ENCODE measurements at regions not wholly inside any gene's neighbourhood (a gene's known extent, or its start where the extent isn't known, plus 50 kb on each side); places are given as distances from the start of the nearest gene placed in this dataset.

DNA sequence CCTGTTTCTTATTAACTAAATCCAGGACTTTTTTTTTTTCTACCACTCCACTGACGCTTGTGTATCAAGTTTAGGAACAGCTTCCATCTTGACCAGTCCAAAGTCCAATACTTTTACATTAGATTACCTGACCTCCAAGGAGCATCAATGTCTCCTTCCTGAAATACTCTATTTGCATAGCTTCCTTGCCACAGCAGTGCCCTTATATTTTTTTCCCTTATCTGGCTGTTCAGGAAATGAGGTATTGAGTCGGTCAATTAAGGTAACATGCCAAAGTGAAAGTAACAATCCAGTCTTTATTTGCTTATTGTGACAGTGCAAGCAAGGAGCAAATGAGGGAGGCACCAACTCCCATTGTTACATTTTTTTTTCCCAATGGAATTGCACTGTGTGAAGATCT lies 730.8 kb upstream of the NDST4 start:
- no peak for TF ChIP-seq TAF1 (IDR thresholded peaks at IDR 0.05; ENCODE audit: borderline replicate concordance, insufficient read depth, low read length)
- no peak for TF ChIP-seq SIN3A (IDR thresholded peaks at IDR 0.05; ENCODE audit: borderline replicate concordance, insufficient read depth, low read length)
- TF ChIP-seq POLR2AphosphoS5 (IDR thresholded peaks at IDR 0.05; ENCODE audit: low read depth, low read length), result no peak

Data from PFSK-1 (cell line).